Astrocyte of the cerebellum (primary cell): ENCODE measurements at regions not wholly inside any gene's neighbourhood (a gene's known extent, or its start where the extent isn't known, plus 50 kb on each side); places are given as distances from the start of the nearest gene placed in this dataset.

Experiments
- DNase-seq: peaks from one replicate; pipeline ENCODE4 v3.0.0-alpha.2; 2011; ENCODE audit warnings: low read depth
- H3K4me3 ChIP-seq: 2 replicates; pipeline ENCODE4 v1.5.1; 2011; ENCODE audit warnings: mild to moderate bottlenecking, low read depth, low read length, moderate library complexity
- CTCF ChIP-seq: IDR thresholded peaks from 2 replicates; pipeline ENCODE4 v1.5.1; 2012; ENCODE audit warnings: low read length, low read depth, moderate library complexity, mild to moderate bottlenecking; ENCODE audit errors: missing control alignments
- in situ Hi-C: cut with HindIII; loops from 2 replicates; pipeline ENCODE4 v1.10.0; 2017; ENCODE audit warnings: low sequenced_read_pairs

DNA sequence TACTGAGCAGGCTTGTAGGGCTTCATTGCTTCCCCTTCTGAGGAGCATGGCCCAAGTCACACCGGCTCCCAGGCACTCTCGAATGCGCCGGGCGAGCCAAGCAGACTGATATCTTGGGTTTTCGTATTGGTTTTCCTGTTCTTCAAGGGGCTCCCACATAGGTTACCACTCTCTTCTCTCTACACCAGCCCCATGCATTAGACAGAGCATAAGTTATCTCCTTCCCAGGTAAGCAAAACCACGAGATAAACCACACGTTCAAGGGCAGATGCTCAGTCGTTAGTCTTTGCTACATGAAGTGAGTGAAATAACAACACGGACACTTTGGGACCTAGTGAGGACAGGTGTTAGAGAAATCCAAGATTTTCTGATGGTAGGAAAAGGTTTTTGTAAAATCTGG lies 211.2 kb downstream of the ABCC12 start:
- DNase-seq, result no peak
- TF ChIP-seq CTCF, result no peak
- in situ Hi-C loops, result no loop called here
- no peak overlapping the region for H3K4me3 ChIP-seq

GRCh38 chr16:47943235-47943634 lies 212.6 kb downstream of the ABCC12 start:
- in situ Hi-C loops, result no loop called here
- no peak for TF ChIP-seq CTCF
- H3K4me3 ChIP-seq, result no peak overlapping the region
- DNase-seq, result no peak

- in situ Hi-C loops, result no loop called here
- no peak for DNase-seq
- TF ChIP-seq CTCF, result no peak
- no peak overlapping the region for H3K4me3 ChIP-seq
These were observed 215.3 kb downstream of the ABCC12 start for GRCh38 chr16:47940466-47940865.

DNA sequence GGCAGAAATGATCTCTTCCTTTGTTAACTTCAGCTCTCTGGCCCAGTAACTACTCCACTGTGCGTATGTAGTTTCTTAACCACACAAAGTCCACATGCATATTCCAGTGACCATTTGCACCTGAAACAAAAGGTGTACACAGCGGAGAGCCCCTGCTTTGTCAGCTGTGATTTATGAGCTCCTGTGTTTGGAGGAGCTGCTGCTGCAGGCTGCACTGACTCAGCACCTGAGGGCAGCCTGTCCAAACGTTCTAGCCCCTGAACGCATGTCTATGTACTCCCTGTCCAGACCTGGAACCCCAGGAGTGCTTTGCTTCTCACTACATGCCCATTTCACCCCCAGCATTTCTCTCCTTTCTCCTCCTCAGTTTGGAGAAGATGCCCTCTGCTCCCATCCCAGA lies 216.1 kb downstream of the ABCC12 start:
- in situ Hi-C loops, result no loop called here
- TF ChIP-seq CTCF, result no peak
- no peak overlapping the region for H3K4me3 ChIP-seq
- no peak for DNase-seq

DNA sequence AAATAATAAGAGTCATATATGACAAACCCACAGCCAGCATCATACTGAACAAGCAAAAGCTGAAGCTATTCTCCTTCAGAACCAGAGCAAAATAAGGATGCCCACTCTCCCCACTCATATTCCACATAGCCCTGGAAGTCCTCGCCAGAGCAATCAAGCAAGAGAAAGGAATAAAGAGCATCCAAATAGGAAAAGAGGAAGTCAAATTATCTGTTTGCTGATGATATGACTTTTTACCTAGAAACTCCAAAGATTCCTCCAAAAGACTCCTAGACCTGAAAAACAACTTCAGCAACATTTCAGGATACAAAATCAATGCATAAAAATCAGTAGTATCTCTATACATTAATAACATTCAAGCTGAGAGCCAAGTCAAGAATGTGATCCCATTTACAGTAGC lies 217.5 kb downstream of the ABCC12 start:
- no peak overlapping the region for H3K4me3 ChIP-seq
- DNase-seq, result no peak
- in situ Hi-C loops, result no loop called here
- no peak for TF ChIP-seq CTCF

- TF ChIP-seq CTCF, result no peak
- H3K4me3 ChIP-seq, result no peak overlapping the region
- in situ Hi-C loops, result no loop called here
- DNase-seq, result no peak
These were observed 227.8 kb downstream of the ABCC12 start for GRCh38 chr16:47928008-47928407.

DNA sequence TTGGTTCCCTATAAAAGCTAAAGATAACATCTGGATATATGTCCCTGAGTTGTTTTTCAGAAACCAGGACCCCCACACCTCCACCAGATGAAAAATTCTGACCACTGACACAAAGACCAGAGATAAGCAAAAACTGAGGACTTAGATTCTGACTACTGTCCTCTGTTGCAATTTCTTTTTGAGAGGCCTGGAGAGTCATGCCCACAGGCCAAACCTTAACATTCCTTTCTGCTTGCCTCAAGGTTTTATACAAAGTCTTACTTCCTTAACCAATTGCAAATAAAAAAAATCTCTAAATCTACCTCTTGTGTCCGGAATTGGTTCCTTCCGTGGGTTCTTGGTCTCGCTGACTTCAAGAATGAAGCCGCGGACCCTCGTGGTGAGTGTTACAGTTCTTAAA lies 228.5 kb downstream of the ABCC12 start:
- TF ChIP-seq CTCF, result no peak
- DNase-seq, result no peak
- in situ Hi-C loops, result no loop called here
- no peak overlapping the region for H3K4me3 ChIP-seq
